Activated CD8-positive, alpha-beta T cell treated with anti-CD3 and anti-CD28 coated beads for 36 hours (primary cell): ENCODE measurements at regions not wholly inside any gene's neighbourhood (a gene's known extent, or its start where the extent isn't known, plus 50 kb on each side); places are given as distances from the start of the nearest gene placed in this dataset.
"Not testable (repeated sequence)": the region's sequence is repeated elsewhere in the genome, so short reads cannot be mapped to it uniquely, and the experiment has no call there.

Source experiments
- ATAC-seq: fragments of 200-7000 bp; cut with Tn5 transposase; one replicate; pipeline ENCODE4 v1.10.0; 2021; ENCODE audit warnings: mild to moderate bottlenecking, moderate library complexity
- CTCF ChIA-PET: fragments of 350-600 bp; sonication (Branson Sonifier 250); formaldehyde crosslinking; loops from one replicate; lab custom pipeline; 2021; ENCODE audit warnings: antibody characterized with exemption; lab: Charles Lee
- POLR2A ChIA-PET: fragments of 350-600 bp; sonication (Branson Sonifier 250); formaldehyde crosslinking; loops from one replicate; lab custom pipeline; 2021; ENCODE audit warnings: antibody characterized with exemption; lab: Charles Lee
- DNase-seq: peaks from one replicate; pipeline ENCODE4 v3.0.0-alpha.2; 2020
- H3K27ac Mint-ChIP-seq: one replicate; pipeline ENCODE4 v1.8.0; 2021; ENCODE audit warnings: mild to moderate bottlenecking, mixed read lengths
- H3K27me3 Mint-ChIP-seq: one replicate; pipeline ENCODE4 v1.8.0; 2021; ENCODE audit warnings: mixed read lengths
- H3K36me3 Mint-ChIP-seq: one replicate; pipeline ENCODE4 v1.8.0; 2021; ENCODE audit warnings: low read depth, mixed read lengths
- H3K4me1 Mint-ChIP-seq: one replicate; pipeline ENCODE4 v1.8.0; 2021; ENCODE audit warnings: low read depth, mixed read lengths
- H3K4me3 Mint-ChIP-seq: one replicate; pipeline ENCODE4 v1.8.0; 2021; ENCODE audit warnings: mild to moderate bottlenecking, moderate library complexity, mixed read lengths
- H3K9me3 Mint-ChIP-seq: one replicate; pipeline ENCODE4 v1.8.0; 2021; ENCODE audit warnings: mixed read lengths
- CTCF ChIP-seq: fragments of 200-600 bp; IDR thresholded peaks from one replicate; pipeline ENCODE4 v1.8.0; 2022; ENCODE audit warnings: antibody characterized with exemption, mild to moderate bottlenecking
- intact Hi-C: fragments of 100-400 bp; cut with micrococcal nuclease; formaldehyde crosslinking; loops from one replicate; pipeline ENCODE4 v1.10.0; 2022

- POLR2A ChIA-PET, result no interaction called here
These were observed 111.1 kb upstream of the UFL1 start for GRCh38 chr6:96410467-96410866.

GRCh38 chr6:96420294-96420693 lies 101.3 kb upstream of the UFL1 start:
- ATAC-seq, result no peak
- Mint-ChIP-seq H3K4me3 (no peak overlapping the region), H3K27ac (no peak overlapping the region), H3K27me3 (no peaks in the 10 kb centered on the region), H3K36me3 (no peaks in the 10 kb centered on the region), H3K9me3 (peaks cover 9% of the 10 kb centered on the region), H3K4me1 (no peaks in the 10 kb centered on the region)
- intact Hi-C loops, result no loop called here
- TF ChIP-seq CTCF, result no peak
- POLR2A ChIA-PET, result no interaction called here
- CTCF ChIA-PET, result no interaction called here
- DNase-seq, result no peak

More at GRCh38 chr6:96410467-96410866, 111.1 kb upstream of the UFL1 start:
- no peaks in the 10 kb centered on the region for H3K4me1 Mint-ChIP-seq
- no peaks in the 10 kb centered on the region for H3K36me3 Mint-ChIP-seq
- no peak overlapping the region for H3K27ac Mint-ChIP-seq
- no peaks in the 10 kb centered on the region for H3K9me3 Mint-ChIP-seq
- intact Hi-C loops, result no loop called here
- no peak for ATAC-seq
- H3K27me3 Mint-ChIP-seq, result peaks cover 7% of the 10 kb centered on the region
- CTCF ChIA-PET, result no interaction called here
- TF ChIP-seq CTCF, result no peak
- no peak overlapping the region for H3K4me3 Mint-ChIP-seq
- no peak for DNase-seq

GRCh38 chr6:96433950-96434349 lies 87.7 kb upstream of the UFL1 start:
- Mint-ChIP-seq H3K27me3 (peaks cover 8% of the 10 kb centered on the region), H3K9me3 (peaks cover 15% of the 10 kb centered on the region), H3K36me3 (peaks cover 3% of the 10 kb centered on the region), H3K4me3 (no peak overlapping the region), H3K27ac (no peak overlapping the region), H3K4me1 (peaks cover 3% of the 10 kb centered on the region)
- intact Hi-C loops, result no loop called here
- no peak for DNase-seq
- no peak for ATAC-seq
- ChIA-PET POLR2A (no interaction called here), CTCF (no interaction called here)
- TF ChIP-seq CTCF, result no peak

- Mint-ChIP-seq H3K27me3 (peaks cover 6% of the 10 kb centered on the region), H3K9me3 (peaks cover 10% of the 10 kb centered on the region), H3K4me3 (no peak overlapping the region), H3K4me1 (no peaks in the 10 kb centered on the region), H3K27ac (no peak overlapping the region), H3K36me3 (peaks cover 3% of the 10 kb centered on the region)
- ChIA-PET CTCF (no interaction called here), POLR2A (no interaction called here)
- ATAC-seq (no peak), DNase-seq (no peak)
- TF ChIP-seq CTCF, result no peak
- intact Hi-C loops, result no loop called here
These were observed 85.2 kb upstream of the UFL1 start for GRCh38 chr6:96436398-96436797.

GRCh38 chr6:96437228-96437627 lies 84.4 kb upstream of the UFL1 start:
- CTCF ChIA-PET, result not testable (repeated sequence)

More at GRCh38 chr6:96437228-96437627, 84.4 kb upstream of the UFL1 start:
- ATAC-seq, H3K36me3 Mint-ChIP-seq, H3K27me3 Mint-ChIP-seq, intact Hi-C loops, H3K27ac Mint-ChIP-seq, POLR2A ChIA-PET, DNase-seq, H3K4me1 Mint-ChIP-seq, H3K4me3 Mint-ChIP-seq, H3K9me3 Mint-ChIP-seq: not testable (repeated sequence)
